Neural progenitor cell (in vitro differentiated cells): ENCODE measurements at regions not wholly inside any gene's neighbourhood (a gene's known extent, or its start where the extent isn't known, plus 50 kb on each side); places are given as distances from the start of the nearest gene placed in this dataset.

Experiments used
- DNase-seq: peaks from one replicate; pipeline ENCODE4 v3.0.0-alpha.2; 2016; ENCODE audit warnings: low spot score
- H2AFZ ChIP-seq: fragments of 200-600 bp; sonication (generic); replicated peaks from 2 replicates; pipeline ENCODE4 v1.6.1; 2016; ENCODE audit warnings: antibody characterized with exemption
- H3F3A ChIP-seq: fragments of 200-600 bp; sonication (generic); 2 replicates; pipeline ENCODE4 v1.6.1; 2016; ENCODE audit warnings: antibody characterized with exemption, low read depth
- H3K27ac ChIP-seq: fragments of 200-600 bp; sonication (generic); 2 replicates; pipeline ENCODE4 v1.5.1; 2016; ENCODE audit warnings: mild to moderate bottlenecking
- H3K27me3 ChIP-seq: fragments of 200-600 bp; sonication (generic); 2 replicates; pipeline ENCODE4 v1.6.1; 2016; ENCODE audit warnings: mild to moderate bottlenecking, moderate library complexity
- H3K36me3 ChIP-seq: fragments of 200-600 bp; sonication (generic); 2 replicates; pipeline ENCODE4 v1.5.1; 2016
- H3K4me1 ChIP-seq: fragments of 200-600 bp; sonication (generic); 2 replicates; pipeline ENCODE4 v1.6.1; 2016; ENCODE audit warnings: mixed run types
- H3K4me2 ChIP-seq: fragments of 200-600 bp; sonication (generic); 2 replicates; pipeline ENCODE4 v1.6.1; 2016
- H3K4me3 ChIP-seq: fragments of 200-600 bp; sonication (generic); 2 replicates; pipeline ENCODE4 v1.5.1; 2016
- H3K79me2 ChIP-seq: fragments of 200-600 bp; sonication (generic); 2 replicates; pipeline ENCODE4 v1.6.1; 2016; ENCODE audit warnings: low read depth
- H3K9ac ChIP-seq: fragments of 200-600 bp; sonication (generic); 2 replicates; pipeline ENCODE4 v1.6.1; 2016
- H3K9me3 ChIP-seq: fragments of 200-600 bp; sonication (generic); 2 replicates; pipeline ENCODE4 v1.5.1; 2016; ENCODE audit warnings: low read depth
- H4K20me1 ChIP-seq: fragments of 200-600 bp; sonication (generic); 2 replicates; pipeline ENCODE4 v1.6.1; 2016; ENCODE audit warnings: low read depth
- H3K27ac Mint-ChIP-seq: 3 replicates; pipeline ENCODE4 v1.8.0; 2021; ENCODE audit warnings: mixed read lengths
- H3K27me3 Mint-ChIP-seq: 2 replicates; pipeline ENCODE4 v1.8.0; 2022; ENCODE audit warnings: low read depth, mild to moderate bottlenecking, inconsistent platforms, moderate library complexity, mixed read lengths; ENCODE audit not compliant: insufficient read depth
- H3K36me3 Mint-ChIP-seq: 3 replicates; pipeline ENCODE4 v1.8.0; 2021; ENCODE audit warnings: mixed read lengths
- H3K4me1 Mint-ChIP-seq: 3 replicates; pipeline ENCODE4 v1.8.0; 2021; ENCODE audit warnings: mixed read lengths
- H3K4me3 Mint-ChIP-seq: 3 replicates; pipeline ENCODE4 v1.8.0; 2021; ENCODE audit warnings: mild to moderate bottlenecking, moderate library complexity, mixed read lengths
- H3K9me3 Mint-ChIP-seq: 3 replicates; pipeline ENCODE4 v1.8.0; 2020; ENCODE audit warnings: mixed read lengths
- CTCF ChIP-seq: fragments of 200-600 bp; sonication (generic); IDR thresholded peaks from 2 replicates; pipeline ENCODE4 v1.5.1; 2017; ENCODE audit warnings: antibody characterized with exemption, mild to moderate bottlenecking
- EZH2 ChIP-seq: fragments of 200-600 bp; sonication (generic); IDR thresholded peaks from 2 replicates; pipeline ENCODE4 v1.6.1; 2017; ENCODE audit warnings: antibody characterized with exemption, mild to moderate bottlenecking, moderate library complexity
- EZH2phosphoT487 ChIP-seq: fragments of 200-600 bp; sonication (generic); IDR thresholded peaks from 2 replicates; pipeline ENCODE4 v1.6.1; 2017; ENCODE audit warnings: antibody characterized with exemption

GRCh38 chr18:1350931-1351450 lies 446.3 kb downstream of the ADCYAP1 start:
- no peak overlapping the region for H3K4me3 ChIP-seq
- Mint-ChIP-seq H3K4me3 (no peak overlapping the region), H3K27ac (no peak overlapping the region), H3K4me1 (no peaks in the 10 kb centered on the region), H3K9me3 (no peaks in the 10 kb centered on the region), H3K27me3 (peaks cover 2% of the 10 kb centered on the region), H3K36me3 (no peaks in the 10 kb centered on the region)
- H3K79me2 ChIP-seq = no peaks in the 10 kb centered on the region
- H3K9ac ChIP-seq = no peak overlapping the region
- no peaks in the 10 kb centered on the region for H3K36me3 ChIP-seq
- H3F3A ChIP-seq = no peaks in the 10 kb centered on the region
- TF ChIP-seq EZH2phosphoT487 (no peak), CTCF (no peak), EZH2 (no peak)
- no peaks in the 10 kb centered on the region for H4K20me1 ChIP-seq
- H3K27me3 ChIP-seq = no peaks in the 10 kb centered on the region
- no peaks in the 10 kb centered on the region for H3K4me1 ChIP-seq
- no peak for DNase-seq
- no peaks in the 10 kb centered on the region for H3K9me3 ChIP-seq
- no peak overlapping the region for H3K4me2 ChIP-seq
- H2AFZ ChIP-seq = no peak overlapping the region
- H3K27ac ChIP-seq = no peak overlapping the region

DNA sequence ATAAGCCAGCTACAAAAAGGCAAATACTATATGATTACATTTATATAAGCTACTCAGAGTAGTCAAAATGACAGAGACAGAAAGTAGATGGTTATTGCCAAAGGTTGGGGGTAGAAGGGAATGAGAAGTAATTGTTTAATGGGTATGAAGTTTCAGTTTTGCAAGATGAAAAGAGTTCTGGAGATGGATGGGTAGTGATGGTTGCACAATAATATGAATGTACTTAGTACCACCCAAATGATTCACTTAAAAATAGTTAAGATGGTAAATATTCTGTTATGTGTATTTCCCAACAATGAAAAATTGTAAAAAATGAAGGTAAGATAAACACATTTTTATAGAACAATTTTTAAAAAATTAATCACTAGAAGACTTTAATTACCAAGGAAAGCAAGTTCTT lies 448.4 kb downstream of the ADCYAP1 start:
- Histone ChIP-seq H3K4me2 (no peak overlapping the region), H3K4me1 (no peaks in the 10 kb centered on the region), H2AFZ (no peak overlapping the region), H3K9ac (no peak overlapping the region), H3K27ac (no peak overlapping the region), H3K9me3 (no peaks in the 10 kb centered on the region), H3K4me3 (no peak overlapping the region), H3K79me2 (no peaks in the 10 kb centered on the region), H4K20me1 (no peaks in the 10 kb centered on the region), H3F3A (no peaks in the 10 kb centered on the region), H3K27me3 (no peaks in the 10 kb centered on the region), H3K36me3 (no peaks in the 10 kb centered on the region)
- H3K9me3 Mint-ChIP-seq = no peaks in the 10 kb centered on the region
- TF ChIP-seq EZH2 = no peak
- TF ChIP-seq CTCF = no peak
- no peak for TF ChIP-seq EZH2phosphoT487
- DNase-seq = no peak
- no peak overlapping the region for H3K27ac Mint-ChIP-seq
- no peaks in the 10 kb centered on the region for H3K36me3 Mint-ChIP-seq
- peaks cover 2% of the 10 kb centered on the region for H3K27me3 Mint-ChIP-seq
- H3K4me1 Mint-ChIP-seq = no peaks in the 10 kb centered on the region
- no peak overlapping the region for H3K4me3 Mint-ChIP-seq

DNA sequence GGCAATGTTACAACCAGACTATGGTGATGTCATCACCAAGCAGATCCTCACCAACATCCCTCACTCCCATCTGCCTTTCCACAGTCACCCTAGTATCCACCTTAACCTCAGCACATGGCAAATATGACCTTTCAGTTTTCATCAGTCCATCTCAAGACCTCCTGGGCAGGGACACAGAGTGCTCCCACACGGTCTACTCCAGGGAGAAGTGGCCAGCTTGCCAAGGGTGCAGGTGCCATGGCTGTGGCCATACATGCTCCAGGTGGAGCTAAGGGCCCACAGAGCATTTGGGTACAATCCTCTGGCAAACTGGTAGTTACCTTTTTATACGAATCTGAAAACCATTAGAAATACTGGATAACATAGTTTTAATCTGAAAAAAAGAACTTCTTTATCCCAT lies 453.1 kb downstream of the ADCYAP1 start:
- Mint-ChIP-seq H3K4me1 (no peaks in the 10 kb centered on the region), H3K36me3 (no peaks in the 10 kb centered on the region), H3K4me3 (no peak overlapping the region), H3K27me3 (no peaks in the 10 kb centered on the region), H3K27ac (no peak overlapping the region), H3K9me3 (no peaks in the 10 kb centered on the region)
- Histone ChIP-seq H3K27ac (no peak overlapping the region), H3K79me2 (no peaks in the 10 kb centered on the region), H3K4me1 (no peaks in the 10 kb centered on the region), H2AFZ (no peak overlapping the region), H3K4me3 (no peak overlapping the region), H3K4me2 (no peak overlapping the region), H3K9me3 (no peaks in the 10 kb centered on the region), H3K36me3 (no peaks in the 10 kb centered on the region), H3K27me3 (no peaks in the 10 kb centered on the region), H4K20me1 (no peaks in the 10 kb centered on the region), H3K9ac (no peak overlapping the region), H3F3A (no peaks in the 10 kb centered on the region)
- TF ChIP-seq CTCF (no peak), EZH2phosphoT487 (no peak), EZH2 (no peak)
- DNase-seq = no peak
